Lung (tissue), 11 donors: ENCODE measurements at regions not wholly inside any gene's neighbourhood (a gene's known extent, or its start where the extent isn't known, plus 50 kb on each side); places are given as distances from the start of the nearest gene placed in this dataset.

ENCODE experiments used
- ATAC-seq: fragments of 200-7000 bp; cut with Tn5 transposase; one replicate; pipeline ENCODE4 v1.9.1; 2020; ENCODE audit warnings: moderate number of reproducible peaks; ENCODE audit not compliant: insufficient read depth, low FRiP score
- DNase-seq, 3 donors: peaks; one replicate each; pipeline ENCODE4 v3.0.0-alpha.2; 2013 to 2017
- H3K27ac ChIP-seq, 2 donors: one replicate each; pipeline ENCODE4 v1.5.1; 2013; ENCODE audit warnings: mild to moderate bottlenecking in 2 of 2, moderate library complexity in 2 of 2, control low read depth in 1 of 2, inconsistent platforms in 1 of 2, low read depth in 1 of 2, low read length in 1 of 2
- H3K27me3 ChIP-seq, 3 donors: one replicate each; pipeline ENCODE4 v1.5.1; 2013; ENCODE audit warnings: low read length in 2 of 3; ENCODE audit not compliant: control insufficient read depth in 3 of 3, insufficient read depth in 3 of 3
- H3K36me3 ChIP-seq, 4 donors: one replicate each; pipeline ENCODE4 v1.5.1; 2013; ENCODE audit warnings: low read length in 4 of 4, mild to moderate bottlenecking in 1 of 4, moderate library complexity in 1 of 4; ENCODE audit not compliant: control insufficient read depth in 4 of 4, insufficient read depth in 4 of 4
- H3K4me1 ChIP-seq, 5 donors: one replicate each; pipeline ENCODE4 v1.5.1; 2013; ENCODE audit warnings: low read length in 5 of 5, mild to moderate bottlenecking in 2 of 5, moderate library complexity in 1 of 5; ENCODE audit not compliant: control insufficient read depth in 5 of 5, insufficient read depth in 5 of 5
- H3K4me3 ChIP-seq: one replicate; pipeline ENCODE4 v1.5.1; 2013; ENCODE audit warnings: mild to moderate bottlenecking, control low read depth, moderate library complexity
- H3K9ac ChIP-seq, 2 donors: one replicate each; pipeline ENCODE4 v1.5.1; 2013; ENCODE audit warnings: low read length in 2 of 2, control low read depth in 1 of 2; ENCODE audit not compliant: insufficient read depth in 1 of 2
- H3K9me3 ChIP-seq, 4 donors: one replicate each; pipeline ENCODE4 v1.5.1; 2013; ENCODE audit warnings: low read length in 3 of 4, mild to moderate bottlenecking in 1 of 4, moderate library complexity in 1 of 4; ENCODE audit not compliant: control insufficient read depth in 4 of 4, insufficient read depth in 3 of 4
- WGBS, 2 donors: extraction: QIAGEN DNeasy Blood & Tissue Kit; methylation state at CpG; one replicate each; pipeline ENCODE4 v1.1.7; 2013; 5-methylcytosine and 5-hydroxymethylcytosine counted together
- TF ChIP-seq, protein P1 (sequence below): IDR thresholded peaks from 2 replicates; pipeline ENCODE4 v1.5.1; 2012; ENCODE audit warnings: mild to moderate bottlenecking; ENCODE audit errors: control extremely low read depth, extremely low read depth
- donor health status: control.
- donor health status: control.
- donor health status: Bipolar disorder and iron deficiency.
- donor health status: healthy.
- donor health status: DM: yes; HTN: yes; CAD: no.

DNA sequence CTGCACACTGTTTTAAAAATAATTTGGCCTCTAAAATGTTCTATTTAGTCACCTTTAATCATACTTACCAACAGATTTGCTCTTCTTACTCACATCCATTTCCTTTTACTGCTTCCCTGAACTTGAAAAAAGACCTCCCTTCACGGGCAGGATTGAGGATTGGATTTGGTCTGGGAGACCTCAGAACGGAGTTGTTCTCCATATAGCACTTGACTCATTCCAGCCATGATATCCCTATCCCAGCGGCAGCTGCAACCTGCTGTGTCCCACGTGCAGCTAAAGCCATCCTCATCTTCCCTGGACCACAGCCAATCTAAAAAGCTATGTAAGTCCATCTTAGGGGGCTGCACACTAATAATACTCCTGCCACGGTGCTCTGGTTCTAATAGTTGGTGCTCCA lies 97.0 kb upstream of the PTPRM start:
- 81 to 84% methylated on average over 5 of the region's 5 CpGs for WGBS, 2 donors
- TF ChIP-seq, protein P1, sequence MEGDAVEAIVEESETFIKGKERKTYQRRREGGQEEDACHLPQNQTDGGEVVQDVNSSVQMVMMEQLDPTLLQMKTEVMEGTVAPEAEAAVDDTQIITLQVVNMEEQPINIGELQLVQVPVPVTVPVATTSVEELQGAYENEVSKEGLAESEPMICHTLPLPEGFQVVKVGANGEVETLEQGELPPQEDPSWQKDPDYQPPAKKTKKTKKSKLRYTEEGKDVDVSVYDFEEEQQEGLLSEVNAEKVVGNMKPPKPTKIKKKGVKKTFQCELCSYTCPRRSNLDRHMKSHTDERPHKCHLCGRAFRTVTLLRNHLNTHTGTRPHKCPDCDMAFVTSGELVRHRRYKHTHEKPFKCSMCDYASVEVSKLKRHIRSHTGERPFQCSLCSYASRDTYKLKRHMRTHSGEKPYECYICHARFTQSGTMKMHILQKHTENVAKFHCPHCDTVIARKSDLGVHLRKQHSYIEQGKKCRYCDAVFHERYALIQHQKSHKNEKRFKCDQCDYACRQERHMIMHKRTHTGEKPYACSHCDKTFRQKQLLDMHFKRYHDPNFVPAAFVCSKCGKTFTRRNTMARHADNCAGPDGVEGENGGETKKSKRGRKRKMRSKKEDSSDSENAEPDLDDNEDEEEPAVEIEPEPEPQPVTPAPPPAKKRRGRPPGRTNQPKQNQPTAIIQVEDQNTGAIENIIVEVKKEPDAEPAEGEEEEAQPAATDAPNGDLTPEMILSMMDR = no peak
- H3K27ac ChIP-seq = no peak overlapping the region
- ATAC-seq = no peak
- no peaks in the 10 kb centered on the region for H3K36me3 ChIP-seq
- no peak for DNase-seq
- H3K4me1 ChIP-seq = peaks cover 0 to 2% (median 0%) of the 10 kb centered on the region in 5 donors
- H3K9me3 ChIP-seq = no peaks in the 10 kb centered on the region
- H3K27me3 ChIP-seq = no peaks in the 10 kb centered on the region
- H3K9ac ChIP-seq = no peak overlapping the region
- no peak overlapping the region for H3K4me3 ChIP-seq

DNA sequence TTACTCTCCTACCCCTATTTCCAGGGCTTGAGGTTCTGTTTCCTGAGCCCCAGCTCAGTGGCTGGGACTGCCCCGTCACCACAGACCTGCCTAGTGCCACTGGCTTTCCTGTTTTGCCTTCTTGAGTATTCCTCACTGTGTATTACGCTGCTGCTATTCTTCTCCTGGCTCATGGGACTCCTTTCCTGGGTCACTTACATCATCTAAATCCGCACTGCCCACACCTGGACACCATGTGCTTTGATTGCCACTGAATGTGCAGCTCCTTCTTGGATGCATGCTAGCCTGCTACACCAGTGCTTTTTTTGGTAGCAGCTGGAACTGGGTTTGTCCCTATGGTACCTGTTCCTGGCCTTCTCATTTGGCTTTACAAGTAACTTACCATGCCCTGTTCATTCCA lies 96.6 kb upstream of the PTPRM start:
- Histone ChIP-seq H3K9me3 (no peaks in the 10 kb centered on the region), H3K36me3 (no peaks in the 10 kb centered on the region), H3K27me3 (peaks cover 0 to under 1% (median 0%) of the 10 kb centered on the region in 3 donors), H3K9ac (no peak overlapping the region), H3K4me3 (no peak overlapping the region), H3K4me1 (peaks cover 0 to 2% (median 0%) of the 10 kb centered on the region in 5 donors), H3K27ac (no peak overlapping the region)
- TF ChIP-seq, protein P1 = no peak
- ATAC-seq = no peak
- no peak for DNase-seq
- WGBS, 2 donors = 75 to 85% methylated on average over 3 of the region's 3 CpGs

DNA sequence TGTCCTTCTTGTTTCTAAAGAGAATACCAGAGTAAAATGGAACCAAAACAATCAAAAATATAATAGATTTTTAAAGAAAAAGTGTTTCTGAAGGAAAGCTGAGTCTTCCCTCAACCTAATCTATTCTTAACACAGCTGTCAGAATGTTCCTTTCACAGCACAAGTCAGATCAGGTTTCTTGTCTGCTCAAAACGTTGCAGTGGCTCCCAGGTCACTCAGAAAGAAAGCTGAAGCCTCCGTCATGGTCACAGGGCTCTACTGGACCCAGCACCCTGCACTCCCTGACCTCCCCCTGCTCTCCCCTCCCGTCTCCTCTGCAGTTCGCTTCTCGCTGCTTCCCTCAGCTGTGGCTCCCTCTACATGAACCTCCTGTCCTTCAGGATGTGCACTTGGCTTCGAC lies 90.7 kb upstream of the PTPRM start:
- H3K4me1 ChIP-seq = no peaks in the 10 kb centered on the region
- peaks cover 0 to 4% (median 0%) of the 10 kb centered on the region in 3 donors for H3K27me3 ChIP-seq
- DNase-seq = no peak
- no peaks in the 10 kb centered on the region for H3K9me3 ChIP-seq
- H3K4me3 ChIP-seq = no peak overlapping the region
- no peak overlapping the region for H3K27ac ChIP-seq
- no peaks in the 10 kb centered on the region for H3K36me3 ChIP-seq
- no peak for ATAC-seq
- WGBS, 2 donors = 74 to 79% methylated on average over 6 of the region's 6 CpGs
- no peak overlapping the region for H3K9ac ChIP-seq
- TF ChIP-seq, protein P1 = no peak

DNA sequence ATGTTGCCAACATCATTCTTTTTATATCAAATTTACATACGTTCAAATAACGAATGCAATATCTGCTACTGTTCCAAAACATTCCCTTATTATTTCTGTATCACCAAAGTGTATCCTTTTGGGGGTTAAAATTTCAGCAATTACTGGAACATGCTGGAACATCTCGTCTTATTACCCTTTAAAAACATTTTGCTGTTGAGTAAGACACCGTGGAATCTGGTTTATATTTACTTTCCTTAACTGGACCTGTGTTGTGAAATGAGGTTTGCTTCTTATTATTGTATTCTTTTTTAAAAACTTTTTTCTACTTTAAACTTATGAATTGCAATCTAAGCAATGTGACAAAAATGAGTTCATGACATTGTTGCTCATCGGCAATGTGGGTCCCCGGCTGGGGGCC lies 87.4 kb upstream of the PTPRM start:
- WGBS, 2 donors = 74 to 82% methylated on average over 6 of the region's 6 CpGs
- ATAC-seq (no peak), DNase-seq (no peak)
- no peaks in the 10 kb centered on the region for H3K4me1 ChIP-seq
- no peaks in the 10 kb centered on the region for H3K9me3 ChIP-seq
- no peaks in the 10 kb centered on the region for H3K36me3 ChIP-seq
- H3K9ac ChIP-seq = no peak overlapping the region
- no peak overlapping the region for H3K27ac ChIP-seq
- H3K4me3 ChIP-seq = no peak overlapping the region
- TF ChIP-seq, protein P1 = no peak
- H3K27me3 ChIP-seq = peaks cover 0 to 4% (median 0%) of the 10 kb centered on the region in 3 donors
